ENCODE measurements at regions not wholly inside any gene's neighbourhood (a gene's known extent, or its start where the extent isn't known, plus 50 kb on each side); places are given as distances from the start of the nearest gene placed in this dataset.
"Not testable (repeated sequence)": the region's sequence is repeated elsewhere in the genome, so short reads cannot be mapped to it uniquely, and the experiment has no call there.

GRCh38 chr13:65787082-65787481 lies 1443.1 kb downstream of the PCDH9 start:
- no peak for DNase-seq

DNA sequence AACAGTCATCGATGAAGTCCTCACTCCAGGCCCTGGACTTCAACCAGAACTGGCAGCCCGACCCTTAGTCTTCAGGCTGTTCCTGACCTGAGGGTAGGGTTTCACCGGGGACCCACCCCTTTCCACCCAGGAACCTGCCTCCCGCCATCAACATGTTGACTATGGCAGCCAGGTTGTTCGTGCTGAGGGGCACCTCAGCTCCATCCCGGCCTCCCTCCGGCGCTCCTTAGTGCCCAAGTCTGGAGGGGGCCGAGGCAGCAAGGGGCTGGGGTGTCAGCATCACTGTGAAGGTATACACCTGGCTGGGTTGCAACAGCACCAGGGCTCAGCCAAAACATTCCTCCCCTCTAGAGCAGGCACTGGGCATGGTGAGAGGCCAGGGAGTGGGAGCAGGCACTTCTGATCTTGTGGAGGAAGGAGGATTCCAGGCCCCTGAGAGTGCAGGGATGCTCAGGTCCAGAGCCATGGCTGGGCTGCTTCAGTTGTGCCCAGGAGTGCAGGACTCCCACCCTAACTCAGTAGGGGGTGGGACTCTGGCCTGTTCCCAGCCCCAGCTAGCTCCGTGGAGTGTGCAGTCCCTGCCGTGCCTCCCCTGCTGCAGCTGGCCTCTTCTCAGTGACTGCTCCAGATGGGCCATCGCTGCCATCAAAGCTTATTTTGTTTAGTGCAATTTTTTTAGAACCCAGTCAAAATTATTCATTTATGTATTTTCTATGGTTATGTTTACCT lies 1445.9 kb downstream of the PCDH9 start:
- no peak for DNase-seq

- DNase-seq, result no peak
Measured at GRCh38 chr13:65783383-65783782, 1446.8 kb downstream of the PCDH9 start.

- DNase-seq, result not testable (repeated sequence)
Measured at GRCh38 chr13:65771704-65772313, 1458.3 kb downstream of the PCDH9 start.

- no peak for DNase-seq
Measured at GRCh38 chr13:65768545-65768944, 1461.6 kb downstream of the PCDH9 start.

DNA sequence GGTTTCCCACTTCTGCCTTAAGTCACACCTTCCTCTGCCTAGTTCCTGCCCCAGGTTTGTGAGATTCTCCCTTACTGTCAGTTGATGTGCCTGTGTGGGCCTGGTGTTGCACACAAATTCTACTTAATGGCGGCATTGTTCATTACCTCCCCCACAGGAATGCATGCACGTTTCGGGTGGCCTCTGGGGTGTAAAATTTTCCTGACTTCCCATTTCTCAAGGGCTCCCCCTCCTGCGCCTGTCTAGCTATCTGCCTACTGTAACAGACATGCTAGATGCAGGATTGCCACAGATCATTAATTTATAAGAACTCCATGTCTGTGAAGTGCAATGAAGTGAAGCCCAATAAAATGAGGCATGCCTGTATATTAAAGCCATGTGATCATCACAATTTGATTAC lies 1466.3 kb downstream of the PCDH9 start:
- DNase-seq, result no peak

GRCh38 chr13:65762012-65762411 lies 1468.1 kb downstream of the PCDH9 start:
- DNase-seq, result no peak

GRCh38 chr13:65756071-65756671 lies 1474.0 kb downstream of the PCDH9 start:
- DNase-seq, result no peak

GRCh38 chr13:65748227-65748626 lies 1481.9 kb downstream of the PCDH9 start:
- no peak for DNase-seq

DNA sequence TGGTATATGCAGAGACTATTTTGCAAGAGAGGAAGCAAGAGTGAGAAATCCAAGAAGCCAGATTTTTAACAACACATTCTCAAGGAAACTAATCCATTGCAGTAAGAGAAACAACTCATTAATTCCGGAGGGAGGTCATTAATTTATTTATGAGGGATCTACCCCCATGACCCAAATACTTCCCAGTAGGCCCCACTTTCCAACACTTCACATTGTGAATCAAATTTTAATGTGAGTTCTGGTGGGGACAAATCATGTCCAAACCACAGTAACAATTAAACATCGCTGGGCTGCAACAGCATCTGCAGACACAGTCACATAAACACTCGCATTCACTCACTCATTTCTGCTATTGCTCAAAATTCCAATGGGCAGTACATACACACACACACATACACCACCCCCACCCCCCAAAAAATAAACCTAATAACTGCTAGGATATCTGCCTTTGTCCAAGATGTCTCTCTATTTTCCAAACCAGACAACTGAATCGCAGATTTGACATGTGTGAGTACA lies 1483.7 kb downstream of the PCDH9 start:
- no peak for DNase-seq

DNA sequence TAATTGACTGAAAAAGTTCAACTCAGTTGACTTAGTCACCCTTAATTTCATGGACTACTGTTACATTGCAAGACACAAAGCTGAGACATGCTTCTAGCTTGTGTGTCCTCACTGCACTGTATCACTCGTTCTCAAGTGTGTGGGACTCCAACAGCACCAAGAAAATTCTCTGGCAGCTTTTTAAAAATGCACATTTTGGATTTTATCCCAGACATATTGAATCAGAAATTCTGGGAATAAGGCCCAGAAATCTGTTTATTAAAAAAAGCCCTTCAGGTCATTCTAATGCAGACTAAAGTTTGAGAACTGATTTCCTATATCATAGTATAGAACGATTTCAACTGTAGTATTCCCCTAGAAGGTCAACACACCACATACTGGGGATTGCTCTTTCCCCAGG lies 1485.3 kb downstream of the PCDH9 start:
- DNase-seq, result no peak

DNA sequence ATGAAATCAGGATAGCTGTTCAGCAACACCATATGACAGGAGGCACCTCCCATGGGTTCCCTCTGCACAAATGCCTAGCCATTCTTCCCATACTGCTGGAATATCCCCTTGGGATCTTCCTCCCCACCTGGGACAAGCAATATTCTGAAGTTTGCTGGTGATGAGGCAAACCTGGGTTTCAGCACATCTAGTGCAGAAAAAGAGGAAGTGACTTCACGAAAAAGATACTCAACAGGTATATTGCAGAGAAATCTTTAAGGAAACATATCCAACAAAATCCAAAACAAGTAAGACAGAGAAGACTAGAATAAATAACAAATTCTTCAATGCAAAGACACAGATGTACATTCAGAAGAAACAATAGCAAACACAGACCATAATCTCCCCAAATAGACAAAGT lies 1497.0 kb downstream of the PCDH9 start:
- no peak for DNase-seq

GRCh38 chr13:65727070-65727469 lies 1503.1 kb downstream of the PCDH9 start:
- DNase-seq, result no peak

DNA sequence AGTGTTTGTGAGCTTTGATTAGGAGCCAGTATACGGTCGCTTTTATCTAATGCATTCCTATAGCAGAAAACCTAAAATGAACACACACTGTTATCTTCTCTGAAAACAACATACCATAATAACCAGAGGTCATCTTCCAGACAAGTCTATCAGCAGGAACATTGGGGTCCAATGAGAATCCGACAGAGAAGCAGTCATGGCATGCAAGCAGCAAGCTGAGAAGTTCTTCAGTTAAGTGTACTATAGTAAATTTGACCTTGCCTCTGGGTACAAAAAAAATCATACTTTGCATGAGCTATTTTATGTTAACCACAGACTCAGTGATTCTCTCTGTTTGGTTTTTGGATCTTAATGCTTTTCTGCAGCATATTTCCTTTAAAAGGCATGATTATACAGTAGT lies 1505.1 kb downstream of the PCDH9 start:
- DNase-seq, result no peak

GRCh38 chr13:65724226-65724625 lies 1505.9 kb downstream of the PCDH9 start:
- no peak for DNase-seq

- no peak for DNase-seq
Measured at GRCh38 chr13:65722506-65722905, 1507.6 kb downstream of the PCDH9 start.

DNA sequence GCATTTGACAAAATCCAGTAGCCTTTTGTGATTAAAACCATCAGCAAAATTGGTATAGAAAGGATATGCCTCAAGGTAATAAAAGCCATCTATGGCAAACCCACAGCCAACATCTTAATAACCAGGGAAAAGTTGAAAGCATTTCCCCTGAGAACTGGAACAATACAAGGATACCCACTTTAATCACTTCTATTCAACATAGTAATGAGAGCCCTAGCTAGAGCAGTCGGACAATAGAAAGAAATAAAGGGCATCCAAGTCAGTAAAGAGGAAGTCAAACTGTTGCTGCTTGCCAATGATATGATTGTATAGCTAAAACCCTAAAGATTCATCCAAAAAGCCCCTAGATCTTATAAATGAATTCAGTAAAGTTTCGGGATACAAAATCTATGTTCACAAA lies 1510.3 kb downstream of the PCDH9 start:
- no peak for DNase-seq

DNA sequence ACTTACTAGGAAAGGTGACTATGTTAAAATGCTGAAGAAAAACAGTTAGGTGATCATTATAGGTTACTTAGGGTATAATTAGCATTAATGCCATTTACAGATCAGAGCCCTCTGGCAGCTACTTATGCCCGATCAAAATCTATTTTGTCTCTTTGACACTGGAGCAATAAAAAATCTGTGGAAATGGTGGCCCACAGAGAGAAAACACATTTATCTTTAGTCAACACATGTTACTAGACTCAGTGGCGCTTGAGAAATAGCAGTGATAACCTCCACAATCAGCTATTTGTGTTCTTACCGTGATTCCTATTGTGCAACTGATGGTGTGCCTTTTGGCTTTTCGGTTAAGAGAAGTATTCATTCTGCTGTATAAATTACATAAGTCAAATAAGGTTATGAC lies 1519.6 kb downstream of the PCDH9 start:
- no peak for DNase-seq

GRCh38 chr13:65697843-65698242 lies 1532.3 kb downstream of the PCDH9 start:
- DNase-seq, result no peak

DNA sequence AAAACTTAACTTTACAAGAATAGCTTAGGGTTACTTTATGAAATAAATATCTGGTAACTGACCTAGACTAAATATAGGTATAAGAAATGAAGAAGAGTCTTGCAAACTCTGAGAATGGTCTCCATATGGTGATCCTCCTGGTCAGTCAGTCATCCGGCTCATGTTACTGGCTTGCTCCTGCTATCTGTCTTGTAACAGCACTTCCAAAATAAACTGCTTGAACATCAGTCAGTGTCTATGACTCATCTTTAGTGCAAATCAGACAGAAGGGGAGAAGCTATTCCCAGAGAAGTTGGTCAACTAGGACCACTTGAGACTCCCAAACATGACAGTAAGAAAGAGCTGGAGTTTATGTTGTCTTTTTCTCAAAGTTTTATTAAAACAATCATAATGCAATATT lies 1550.9 kb downstream of the PCDH9 start:
- no peak for DNase-seq

- no peak for DNase-seq
Measured at GRCh38 chr13:65677906-65678305, 1552.2 kb downstream of the PCDH9 start.

GRCh38 chr13:65675383-65675782 lies 1554.8 kb downstream of the PCDH9 start:
- DNase-seq, result not testable (repeated sequence)

DNA sequence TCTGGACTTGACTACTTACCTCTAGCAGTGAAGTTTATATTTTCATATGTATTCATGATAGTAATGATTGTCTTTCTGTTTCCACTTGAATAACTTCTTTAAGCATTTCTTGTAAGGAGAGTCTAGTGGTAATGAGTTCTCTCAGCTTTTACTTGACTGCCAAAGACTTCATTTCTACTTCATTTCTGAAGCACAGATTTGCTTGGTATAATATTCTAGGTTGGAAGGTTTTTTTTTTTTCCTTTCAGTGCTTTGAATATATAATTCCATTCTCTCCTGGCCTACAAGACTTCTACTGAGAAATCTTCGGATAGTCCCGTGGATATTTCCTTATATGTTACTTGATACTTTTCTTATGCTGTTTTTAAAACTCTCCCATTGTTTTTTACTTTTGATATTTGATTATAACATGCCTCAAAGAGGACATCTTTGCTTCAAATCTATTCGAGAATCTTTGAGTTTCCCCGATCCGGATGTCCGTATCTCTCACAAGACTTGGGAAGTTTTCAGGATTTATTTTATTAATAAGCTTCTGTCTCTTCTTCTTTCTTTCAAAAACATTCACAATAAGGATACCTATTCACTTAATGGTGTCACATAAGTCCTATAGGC lies 1560.0 kb downstream of the PCDH9 start:
- no peak for DNase-seq

DNA sequence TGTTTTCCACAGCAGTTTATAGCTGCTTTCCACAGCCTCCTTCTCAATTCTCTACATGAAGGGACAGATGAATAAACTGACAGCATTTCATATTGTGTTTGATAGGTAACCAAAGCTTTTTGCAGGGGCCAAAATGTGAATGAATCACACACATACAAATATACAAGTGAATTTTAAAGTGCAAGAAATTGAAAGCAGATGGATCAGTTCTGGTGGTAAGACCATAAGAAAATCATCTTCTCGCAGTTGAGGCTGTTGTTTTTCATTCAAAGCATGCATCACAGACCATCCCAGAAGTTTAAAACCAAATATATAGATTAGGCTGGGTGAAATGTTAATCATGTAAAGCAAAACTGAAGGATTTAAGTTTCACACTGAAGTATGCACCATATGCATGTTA lies 1569.4 kb downstream of the PCDH9 start:
- DNase-seq, result no peak

Data from DMS153 (cell line).